ENCODE measurements at regions not wholly inside any gene's neighbourhood (a gene's known extent, or its start where the extent isn't known, plus 50 kb on each side); places are given as distances from the start of the nearest gene placed in this dataset.

- H2BK20ac ChIP-seq (ENCODE audit: low read length) = no peak overlapping the region
- H2BK120ac ChIP-seq (replicated peaks; ENCODE audit: low read depth, low read length) = no peak overlapping the region
- H2BK12ac ChIP-seq (ENCODE audit: low read depth, low read length) = no peak overlapping the region
- no peaks in the 10 kb centered on the region for H3K9me3 ChIP-seq (ENCODE audit: insufficient read depth in 2 of 2, low read depth in 1 of 2, low read length in 1 of 2)
- H3K4me1 ChIP-seq (replicated peaks in 1 of 4; ENCODE audit: control insufficient read depth in 3 of 4, insufficient read depth in 4 of 4, low read length in 3 of 4) = no peaks in the 10 kb centered on the region
- no peak for FAIRE-seq
- H2BK15ac ChIP-seq (ENCODE audit: low read length) = no peak overlapping the region
- H3K23me2 ChIP-seq (ENCODE audit: low read depth, low read length) = no peaks in the 10 kb centered on the region
- DNase-seq (ENCODE audit: low read depth in 1 of 2, low spot score in 2 of 2) = no peak
- H3K9ac ChIP-seq (replicated peaks in 1 of 4; ENCODE audit: extremely low read depth in 1 of 4, low read depth in 3 of 4, low read length in 3 of 4) = no peak overlapping the region
- no peaks in the 10 kb centered on the region for H3K79me2 ChIP-seq (ENCODE audit: control insufficient read depth in 1 of 2, insufficient read depth in 2 of 2, low read length in 2 of 2)
- H3K27me3 ChIP-seq (replicated peaks in 1 of 4; ENCODE audit: control insufficient read depth in 3 of 4, extremely low read depth in 1 of 4, insufficient read depth in 3 of 4, low read length in 3 of 4) = no peaks in the 10 kb centered on the region
- no peak overlapping the region for H4K5ac ChIP-seq (ENCODE audit: insufficient read length, low read depth, low read length)
- no peak overlapping the region for H4K91ac ChIP-seq (replicated peaks; ENCODE audit: insufficient read length, low read length)
- no peak overlapping the region for H2AFZ ChIP-seq (ENCODE audit: low read length)
- ChIA-PET POLR2A (ENCODE audit: partially characterized antibody) (no interaction called here), CTCF (ENCODE audit: partially characterized antibody) (interaction anchor here (0.7 kb wide), 1 partner anchor 68 kb away, joined by 3 read pairs; no protein-coding TSS in a partner anchor)
- H3K4ac ChIP-seq (replicated peaks; ENCODE audit: insufficient read length, low read depth, low read length) = no peak overlapping the region
- H3K18ac ChIP-seq (ENCODE audit: extremely low read depth, low read length) = no peak overlapping the region
- no peaks in the 10 kb centered on the region for H4K20me1 ChIP-seq (replicated peaks in 1 of 2; ENCODE audit: control insufficient read depth in 1 of 2, insufficient read depth in 2 of 2, low read length in 2 of 2)
- H3K79me1 ChIP-seq (ENCODE audit: low read depth, low read length) = no peaks in the 10 kb centered on the region
- no peaks in the 10 kb centered on the region for H3K36me3 ChIP-seq (ENCODE audit: control insufficient read depth in 2 of 4, insufficient read depth in 4 of 4, low read length in 3 of 4)
- no peak overlapping the region for H3K56ac ChIP-seq (replicated peaks; ENCODE audit: insufficient read length, low read depth, low read length)
- no peak overlapping the region for H2BK5ac ChIP-seq (ENCODE audit: low read depth, low read length)
- H3K4me3 ChIP-seq (ENCODE audit: extremely low read depth in 1 of 4, insufficient read depth in 2 of 4, low read depth in 3 of 4, low read length in 4 of 4) = no peak overlapping the region
- H3K23ac ChIP-seq (ENCODE audit: insufficient read length) = no peak overlapping the region
- no peak overlapping the region for H2AK5ac ChIP-seq (ENCODE audit: low read depth, low read length)
- H3K27ac ChIP-seq (ENCODE audit: low read depth, low read length) = no peak overlapping the region
- no peak overlapping the region for H3K4me2 ChIP-seq (ENCODE audit: insufficient read depth in 1 of 2, low read depth in 2 of 2, low read length in 2 of 2)
- 86% methylated on average over 2 of the region's 2 CpGs; no CpG with 5 or more reads in 1 of the 2 experiments for WGBS, 2 experiments (ENCODE audit: extremely low coverage in 1 of 2, insufficient coverage in 1 of 2, insufficient read length in 1 of 2, insufficient replicate concordance in 2 of 2, low coverage in 1 of 2, low lambda C conversion rate in 2 of 2, missing lambda C conversion rate in 1 of 2)
- no peak overlapping the region for H3K14ac ChIP-seq (ENCODE audit: insufficient read length)
- H4K8ac ChIP-seq (ENCODE audit: extremely low read depth, insufficient read depth, low read length) = no peak overlapping the region
- TF ChIP-seq POU5F1 (IDR thresholded peaks at IDR 0.05; ENCODE audit: low read depth, low read length) (no peak), RBBP5 (IDR thresholded peaks at IDR 0.05; ENCODE audit: borderline replicate concordance, low read depth, low read length) (no peak), TBP (IDR thresholded peaks at IDR 0.05; ENCODE audit: low read depth, low read length) (no peak), SP2 (IDR thresholded peaks at IDR 0.05; ENCODE audit: low read length) (no peak), CEBPB (IDR thresholded peaks at IDR 0.05; ENCODE audit: low read depth, low read length) (no peak), EZH2 (IDR thresholded peaks at IDR 0.05; ENCODE audit: low read depth, low read length, severe bottlenecking) (no peak), GTF2F1 (IDR thresholded peaks at IDR 0.05; ENCODE audit: borderline replicate concordance, low read depth, low read length) (no peak), ATF3 (IDR thresholded peaks at IDR 0.05; ENCODE audit: insufficient read depth, low read depth, low read length) (no peak), CHD2 (IDR thresholded peaks at IDR 0.05; ENCODE audit: low read length) (no peak), SAP30 (IDR thresholded peaks at IDR 0.05; ENCODE audit: insufficient read depth, insufficient replicate concordance, low read length) (no peak), CBX5 (IDR thresholded peaks at IDR 0.05; ENCODE audit: low read depth, low read length) (no peak), CREB1 (IDR thresholded peaks at IDR 0.05) (no peak), SUZ12 (IDR thresholded peaks at IDR 0.05; ENCODE audit: low read length) (no peak), NANOG (IDR thresholded peaks at IDR 0.05; ENCODE audit: insufficient read depth, low read depth, low read length, poor library complexity, severe bottlenecking) (no peak), JUN (IDR thresholded peaks at IDR 0.05; ENCODE audit: low read depth, low read length) (no peak)
Measured at GRCh38 chr9:26240020-26240419, 561.8 kb upstream of the TUSC1 start.
